Right lobe of liver (tissue), 6 donors: ENCODE measurements at regions not wholly inside any gene's neighbourhood (a gene's known extent, or its start where the extent isn't known, plus 50 kb on each side); places are given as distances from the start of the nearest gene placed in this dataset.

Experiments
- ATAC-seq, 4 donors: fragments of 200-7000 bp; cut with Tn5 transposase; one replicate each; pipeline ENCODE4 v1.9.1; 2020; ENCODE audit warnings: mild to moderate bottlenecking in 4 of 4, moderate library complexity in 4 of 4
- DNase-seq, 3 donors: peaks; one replicate each; pipeline ENCODE4 v3.0.0-alpha.2; 2020
- H3K27ac ChIP-seq, 3 donors: fragments of 200-600 bp; one replicate each; pipeline ENCODE4 v1.8.0; 2022
- H3K27me3 ChIP-seq, 2 donors: fragments of 200-600 bp; one replicate each; pipeline ENCODE4 v1.8.0; 2022
- H3K36me3 ChIP-seq, 4 donors: fragments of 200-600 bp; sonication (generic) in 1 of 4; one replicate each; pipeline versions ENCODE4 v1.5.1 to v1.8.0; 2017 to 2022; ENCODE audit warnings: control low read depth in 1 of 4
- H3K4me1 ChIP-seq, 4 donors: fragments of 200-600 bp; sonication (generic) in 1 of 4; one replicate each; pipeline versions ENCODE4 v1.5.1 to v1.8.0; 2017 to 2022; ENCODE audit warnings: control low read depth in 1 of 4
- H3K4me3 ChIP-seq, 3 donors: fragments of 200-600 bp; one replicate each; pipeline ENCODE4 v1.8.0; 2022
- H3K9me3 ChIP-seq, 4 donors: fragments of 200-600 bp; sonication (generic) in 1 of 4; one replicate each; pipeline versions ENCODE4 v1.5.1 to v1.8.0; 2017 to 2022; ENCODE audit warnings: control low read depth in 1 of 4
- CTCF ChIP-seq, 4 donors: fragments of 200-600 bp in 3 of 4; fragments of 450-650 bp in 1 of 4; IDR thresholded peaks; one replicate each; pipeline versions ENCODE4 v1.5.1 to v1.8.0; 2016 to 2022; ENCODE audit warnings: antibody characterized with exemption in 4 of 4, mild to moderate bottlenecking in 2 of 4
- POLR2A ChIP-seq: fragments of 450-650 bp; IDR thresholded peaks from one replicate; pipeline ENCODE4 v1.6.1; 2017; ENCODE audit warnings: antibody characterized with exemption, mild to moderate bottlenecking
- WGBS: methylation state at CpG from one replicate; pipeline ENCODE4 v1.1.6; 2018; ENCODE audit warnings: low coverage, low lambda C conversion rate; ENCODE audit not compliant: insufficient coverage; ENCODE audit errors: missing lambda C conversion rate; 5-methylcytosine and 5-hydroxymethylcytosine counted together
- intact Hi-C, 2 donors: fragments of 100-400 bp; cut with DNase I; formaldehyde crosslinking; loops; one replicate each; pipeline versions ENCODE4 v1.11.2 to v1.14.1; 2022
- donor health status: DM: no; HTN: yes; CAD: no.
- donor health status: DM: no; HTN: no; CAD: no.
- donor health status: DM: no; HTN: no; CAD: no.
- donor health status: DM: no; HTN: yes; CAD: no.
- donor health status: DM: no; HTN: yes; CAD: no.

- Histone ChIP-seq H3K36me3 (no peaks in the 10 kb centered on the region), H3K27me3 (no peaks in the 10 kb centered on the region), H3K27ac (no peak overlapping the region), H3K4me1 (no peaks in the 10 kb centered on the region), H3K9me3 (peaks cover 0 to 7% (median 0%) of the 10 kb centered on the region in 4 donors), H3K4me3 (no peak overlapping the region)
- WGBS, result 87% methylated on average over 12 of the region's 13 CpGs
- no peak for TF ChIP-seq CTCF (IDR thresholded peaks at IDR 0.05)
- no peak for TF ChIP-seq POLR2A
- intact Hi-C loops, result no loop called here
- ATAC-seq, result no peak
- DNase-seq, result no peak
Measured at GRCh38 chr12:63415357-63415756, 252.9 kb downstream of the DPY19L2 start.

- Histone ChIP-seq H3K4me3 (no peak overlapping the region), H3K27me3 (no peaks in the 10 kb centered on the region), H3K9me3 (peaks cover 0 to 7% (median 0%) of the 10 kb centered on the region in 4 donors), H3K27ac (no peak overlapping the region), H3K36me3 (no peaks in the 10 kb centered on the region), H3K4me1 (no peaks in the 10 kb centered on the region)
- DNase-seq (no peak), ATAC-seq (peak in 1 of 4 donors; percentile 50)
- TF ChIP-seq POLR2A (no peak), CTCF (IDR thresholded peaks at IDR 0.05) (no peak)
- 36% methylated on average over 1 of the region's 1 CpG for WGBS
- intact Hi-C loops, result no loop called here
Measured at GRCh38 chr12:63410197-63410596, 258.1 kb downstream of the DPY19L2 start.

GRCh38 chr12:63406781-63407180 is 255.8 kb upstream of the AVPR1A start:
- H3K27me3 ChIP-seq, result no peaks in the 10 kb centered on the region
- intact Hi-C loops, result no loop called here
- TF ChIP-seq POLR2A (no peak), CTCF (IDR thresholded peaks at IDR 0.05) (no peak)
- WGBS, result 44% methylated on average over 2 of the region's 2 CpGs
- H3K4me1 ChIP-seq, result no peaks in the 10 kb centered on the region
- no peak for ATAC-seq
- H3K9me3 ChIP-seq, result no peaks in the 10 kb centered on the region
- no peak overlapping the region for H3K4me3 ChIP-seq
- DNase-seq, result no peak
- H3K36me3 ChIP-seq, result no peaks in the 10 kb centered on the region
- no peak overlapping the region for H3K27ac ChIP-seq

- WGBS, result 25% methylated on average over 1 of the region's 1 CpG
- ATAC-seq, result no peak
- intact Hi-C loops, result no loop called here
Measured at GRCh38 chr12:63404611-63405010, 253.6 kb upstream of the AVPR1A start.

More at GRCh38 chr12:63404611-63405010, 253.6 kb upstream of the AVPR1A start:
- no peaks in the 10 kb centered on the region for H3K4me1 ChIP-seq
- TF ChIP-seq CTCF (IDR thresholded peaks at IDR 0.05) (no peak), POLR2A (no peak)
- no peak for DNase-seq
- H3K27ac ChIP-seq, result no peak overlapping the region
- no peaks in the 10 kb centered on the region for H3K36me3 ChIP-seq
- no peaks in the 10 kb centered on the region for H3K9me3 ChIP-seq
- no peak overlapping the region for H3K4me3 ChIP-seq
- no peaks in the 10 kb centered on the region for H3K27me3 ChIP-seq
